K562 (cell line): ENCODE measurements at regions not wholly inside any gene's neighbourhood (a gene's known extent, or its start where the extent isn't known, plus 50 kb on each side); places are given as distances from the start of the nearest gene placed in this dataset.

Source experiments
- ATAC-seq: fragments of 200-7000 bp; cut with Tn5 transposase; 3 replicates; pipeline ENCODE4 v1.9.1; 2020; ENCODE audit warnings: moderate library complexity
- BruUV-seq: library from RNA; stranded (reverse); fragments of 400-500 nt; replicated peaks from 2 replicates; lab custom pipeline; 2021; lab: Mats Ljungman, UMichigan
- CTCF ChIA-PET: fragments of 300-600 bp; formaldehyde crosslinking; extraction: SDS; loops from one replicate; lab custom pipeline; 2021; ENCODE audit warnings: low intra/inter-chr PET ratio; lab: Yijun Ruan, JAX
- POLR2A ChIA-PET: fragments of 300-600, 350-650 bp; sonication (Branson Sonifier 250); formaldehyde crosslinking; extraction: SDS; loops from one replicate; lab custom pipeline; 2021; ENCODE audit warnings: antibody characterized with exemption, inconsistent platforms; lab: Yijun Ruan, JAX
- DNase-seq, 4 experiments: peaks; one replicate each; pipeline versions ENCODE4 v3.0.0 to v3.0.0-alpha.2; 2011 to 2018; ENCODE audit warnings: low spot score in 3 of 4, mixed read lengths in 3 of 4; ENCODE audit errors: extremely low read depth in 1 of 4
- FAIRE-seq: peaks from 2 replicates; lab custom pipeline; 2011; peaks lifted over from hg19 to GRCh38; lab: Jason Lieb, UNC
- H2AFZ ChIP-seq: 2 replicates; pipeline ENCODE4 v1.6.0; 2011; ENCODE audit warnings: low read depth, low read length, control low read depth, inconsistent platforms
- H3K27ac ChIP-seq: fragments of 200-600 bp; 3 replicates; pipeline ENCODE4 v1.8.0; 2011; ENCODE audit warnings: low read depth, mild to moderate bottlenecking, control low read depth, inconsistent platforms, low read length, moderate library complexity, mixed read lengths; ENCODE audit errors: extremely low read depth
- H3K27me3 ChIP-seq, 2 experiments: fragments of 300-600 bp in 1 of 2; 2 replicates in 1 of 2; 3 replicates in 1 of 2; pipeline versions ENCODE4 v1.6.0 to v1.8.0; 2011; ENCODE audit warnings: inconsistent platforms in 2 of 2, low read length in 2 of 2, mild to moderate bottlenecking in 1 of 2, mixed read lengths in 1 of 2, moderate library complexity in 1 of 2; ENCODE audit not compliant: control insufficient read depth in 2 of 2, insufficient read depth in 2 of 2
- H3K36me3 ChIP-seq: fragments of 300-600 bp; 3 replicates; pipeline ENCODE4 v1.8.0; 2011; ENCODE audit warnings: mild to moderate bottlenecking, low read length, inconsistent platforms; ENCODE audit not compliant: control insufficient read depth, insufficient read depth
- H3K4me1 ChIP-seq, 2 experiments: fragments of 200-600 bp in 1 of 2; replicated peaks in 1 of 2; 2 replicates in 1 of 2; 3 replicates in 1 of 2; pipeline versions ENCODE4 v1.5.1 to v1.8.0; 2011; ENCODE audit warnings: inconsistent platforms in 2 of 2, low read length in 2 of 2, mild to moderate bottlenecking in 1 of 2, mixed read lengths in 1 of 2, moderate library complexity in 1 of 2; ENCODE audit not compliant: control insufficient read depth in 2 of 2, insufficient read depth in 2 of 2
- H3K4me2 ChIP-seq: 2 replicates; pipeline ENCODE4 v1.6.1; 2011; ENCODE audit warnings: low read length, control low read depth, inconsistent platforms, mixed read lengths; ENCODE audit not compliant: insufficient read depth
- H3K4me3 ChIP-seq: fragments of 200-600 bp; sonication (generic), shearing (Covaris generic); 2 replicates; pipeline ENCODE4 v1.5.1; 2016; ENCODE audit warnings: control low read depth, inconsistent platforms
- H3K79me2 ChIP-seq: fragments of 200-600 bp; 3 replicates; pipeline ENCODE4 v1.8.0; 2011; ENCODE audit warnings: low read length, inconsistent platforms; ENCODE audit not compliant: control insufficient read depth, insufficient read depth
- H3K9ac ChIP-seq, 2 experiments: 2 replicates each; pipeline versions ENCODE4 v1.6.0 to v1.6.1; 2011; ENCODE audit warnings: low read depth in 2 of 2, low read length in 2 of 2, control low read depth in 1 of 2, inconsistent platforms in 1 of 2, mild to moderate bottlenecking in 1 of 2, mixed read lengths in 1 of 2; ENCODE audit not compliant: insufficient read depth in 1 of 2
- H3K9me1 ChIP-seq: one replicate; pipeline ENCODE4 v1.6.0; 2011; ENCODE audit warnings: inconsistent platforms, mild to moderate bottlenecking, low read length, moderate library complexity; ENCODE audit not compliant: control insufficient read depth, insufficient read depth
- H3K9me3 ChIP-seq: replicated peaks from 2 replicates; pipeline ENCODE4 v1.5.1; 2011; ENCODE audit warnings: low read depth, low read length, inconsistent platforms; ENCODE audit not compliant: control insufficient read depth, insufficient read depth
- H4K20me1 ChIP-seq: replicated peaks from 2 replicates; pipeline ENCODE4 v1.6.1; 2011; ENCODE audit warnings: low read length, inconsistent platforms, mixed read lengths; ENCODE audit not compliant: control insufficient read depth, insufficient read depth
- CAMTA2 ChIP-seq: fragments of 250-450 bp; sonication (Bioruptor Pico); conservative IDR thresholded peaks from 2 replicates; pipeline ENCODE4 v1.5.1; 2022
- CBFA2T3 ChIP-seq: fragments of 450-650 bp; IDR thresholded peaks from 2 replicates; pipeline ENCODE4 v1.6.1; 2017
- CBX8 ChIP-seq: fragments of 200-600 bp; sonication (generic); IDR thresholded peaks from 2 replicates; pipeline ENCODE4 v1.6.1; 2012; ENCODE audit warnings: borderline replicate concordance, mixed run types, low read depth, mild to moderate bottlenecking, moderate library complexity, mixed read lengths, low read length, control low read depth, inconsistent platforms; ENCODE audit not compliant: poor library complexity, severe bottlenecking; ENCODE audit errors: extremely low read depth
- CHCHD3 ChIP-seq: fragments of 250-450 bp; sonication (Bioruptor Pico); IDR thresholded peaks from 2 replicates; pipeline ENCODE4 v2.1.2; 2022; ENCODE audit warnings: mild to moderate bottlenecking
- COPS2 ChIP-seq: fragments of 450-650 bp; conservative IDR thresholded peaks from 2 replicates; pipeline ENCODE4 v1.6.1; 2016; ENCODE audit warnings: mild to moderate bottlenecking, moderate library complexity
- GABPB2 ChIP-seq: fragments of 250-450 bp; sonication (Bioruptor Pico); conservative IDR thresholded peaks from 2 replicates; pipeline ENCODE4 v1.5.1; 2021; ENCODE audit warnings: mild to moderate bottlenecking
- GATAD2A ChIP-seq: fragments of 450-650 bp; IDR thresholded peaks from 2 replicates; pipeline ENCODE4 v1.6.1; 2017
- IRF9 ChIP-seq: fragments of 450-650 bp; IDR thresholded peaks from 2 replicates; pipeline ENCODE4 v1.6.1; 2016; ENCODE audit warnings: missing biosample characterization, missing genetic modification characterization
- KDM5B ChIP-seq: fragments of 200-600 bp; sonication (generic); IDR thresholded peaks from 2 replicates; pipeline ENCODE4 v1.6.1; 2012; ENCODE audit warnings: low read depth, mild to moderate bottlenecking, moderate library complexity, low read length, control low read depth, inconsistent platforms; ENCODE audit not compliant: insufficient replicate concordance
- KHSRP ChIP-seq: fragments of 450-650 bp; IDR thresholded peaks from 2 replicates; pipeline ENCODE4 v1.6.1; 2017
- NFATC3 ChIP-seq: fragments of 450-650 bp; IDR thresholded peaks from 2 replicates; pipeline ENCODE4 v1.6.1; 2017; ENCODE audit warnings: mild to moderate bottlenecking
- RNF2 ChIP-seq: sonication (generic); IDR thresholded peaks from 2 replicates; pipeline ENCODE4 v1.6.1; 2016
- SLC30A9 ChIP-seq: fragments of 250-450 bp; sonication (Bioruptor Pico); IDR thresholded peaks from 2 replicates; pipeline ENCODE4 v1.8.0; 2022; ENCODE audit warnings: mild to moderate bottlenecking, moderate library complexity
- SREBF1 ChIP-seq: fragments of 150-350 bp; IDR thresholded peaks from 2 replicates; pipeline ENCODE4 v1.6.1; 2014; ENCODE audit warnings: antibody characterized with exemption, low read depth, low read length, borderline replicate concordance
- STAT6 ChIP-seq: sonication (generic); formaldehyde crosslinking; IDR thresholded peaks from 2 replicates; pipeline ENCODE4 v1.8.1; 2023; ENCODE audit warnings: mild to moderate bottlenecking, missing genetic modification reagents
- ZBTB26 ChIP-seq: fragments of 450-650 bp; formaldehyde crosslinking; IDR thresholded peaks from 2 replicates; pipeline ENCODE4 v1.4.0; 2022; ENCODE audit warnings: missing genetic modification characterization
- ZKSCAN1 ChIP-seq: fragments of 150-350 bp; IDR thresholded peaks from 2 replicates; pipeline ENCODE4 v1.6.1; 2016; ENCODE audit warnings: low read depth, low read length
- WGBS: fragments of 100-300 bp; shearing (Covaris generic); methylation state at CpG from one replicate; pipeline ENCODE4 v1.1.6; 2016; ENCODE audit warnings: low coverage, mixed read lengths; ENCODE audit not compliant: insufficient coverage; ENCODE audit errors: missing lambda C conversion rate; 5-methylcytosine and 5-hydroxymethylcytosine counted together
- in situ Hi-C: fragments of 300-500 bp; cut with MboI; formaldehyde crosslinking; loops from 4 replicates; pipeline ENCODE4 v1.15.0; 2018; ENCODE audit warnings: inconsistent platforms, mixed read lengths
- intact Hi-C: fragments of 100-400 bp; cut with micrococcal nuclease; formaldehyde crosslinking; loops from 2 replicates; pipeline ENCODE4 v1.14.2; 2022

GRCh38 chr14:85315290-85315689 is 214.7 kb upstream of the FLRT2 start:
- no peaks in the 10 kb centered on the region for H3K9me1 ChIP-seq
- H3K9me3 ChIP-seq = no peaks in the 10 kb centered on the region
- ATAC-seq (no peak), DNase-seq (no peak), FAIRE-seq (no peak)
- no TSS peak for BruUV-seq
- no peak overlapping the region for H3K4me2 ChIP-seq
- H3K79me2 ChIP-seq = no peaks in the 10 kb centered on the region
- TF ChIP-seq ZKSCAN1 (no peak), IRF9 (no peak), STAT6 (no peak), RNF2 (no peak), CHCHD3 (CRISPR knock-in tag) (no peak), KHSRP (no peak), GABPB2 (CRISPR knock-in tag) (no peak), SLC30A9 (no peak), GATAD2A (no peak), COPS2 (no peak), KDM5B (no peak), CAMTA2 (CRISPR knock-in tag) (no peak), SREBF1 (no peak), ZBTB26 (no peak), NFATC3 (no peak), CBX8 (no peak), CBFA2T3 (no peak)
- H3K36me3 ChIP-seq = no peaks in the 10 kb centered on the region
- CTCF ChIA-PET = no interaction called here
- H3K27me3 ChIP-seq = no peaks in the 10 kb centered on the region
- POLR2A ChIA-PET = no interaction called here
- H3K9ac ChIP-seq = no peak overlapping the region
- H2AFZ ChIP-seq = no peak overlapping the region
- H3K4me3 ChIP-seq = no peak overlapping the region
- H3K4me1 ChIP-seq = no peaks in the 10 kb centered on the region
- H3K27ac ChIP-seq = no peak overlapping the region
- no peaks in the 10 kb centered on the region for H4K20me1 ChIP-seq
- intact Hi-C loops (no loop called here), in situ Hi-C loops (no loop called here)
- WGBS = 0% methylated on average over 3 of the region's 3 CpGs
